ENCODE measurements at regions not wholly inside any gene's neighbourhood (a gene's known extent, or its start where the extent isn't known, plus 50 kb on each side); places are given as distances from the start of the nearest gene placed in this dataset.

- DNase-seq (ENCODE audit: insufficient read length, low spot score): no peak
- TF ChIP-seq TAF1 (IDR thresholded peaks at IDR 0.05; ENCODE audit: low read depth, low read length): no peak
- no peak for TF ChIP-seq POLR2A (IDR thresholded peaks at IDR 0.05; ENCODE audit: low read depth, low read length)
- FAIRE-seq: no peak
These were observed 144.5 kb downstream of the CCDC34 start for GRCh38 chr11:27218421-27219038.

- DNase-seq (ENCODE audit: insufficient read length, low spot score) (no peak), FAIRE-seq (no peak)
- TF ChIP-seq SPI1 (IDR thresholded peaks at IDR 0.05; ENCODE audit: low read depth, low read length) (no peak), POLR2A (IDR thresholded peaks at IDR 0.05; ENCODE audit: low read depth, low read length) (no peak), TAF1 (IDR thresholded peaks at IDR 0.05; ENCODE audit: low read depth, low read length) (no peak), POU2F2 (IDR thresholded peaks at IDR 0.05; ENCODE audit: low read depth, low read length) (no peak), POLR2AphosphoS5 (IDR thresholded peaks at IDR 0.05; ENCODE audit: low read depth, low read length) (no peak), PAX5 (IDR thresholded peaks at IDR 0.05; ENCODE audit: insufficient read depth, low read length, severe bottlenecking) (no peak)
These were observed 145.0 kb downstream of the CCDC34 start for GRCh38 chr11:27217948-27218420.

GRCh38 chr11:27217496-27217895 lies 145.5 kb downstream of the CCDC34 start:
- DNase-seq (ENCODE audit: insufficient read length, low spot score): no peak
- no peak for FAIRE-seq
- TF ChIP-seq PAX5 (IDR thresholded peaks at IDR 0.05; ENCODE audit: insufficient read depth, low read length, severe bottlenecking) (no peak), POU2F2 (IDR thresholded peaks at IDR 0.05; ENCODE audit: low read depth, low read length) (no peak), SPI1 (IDR thresholded peaks at IDR 0.05; ENCODE audit: low read depth, low read length) (no peak), TAF1 (IDR thresholded peaks at IDR 0.05; ENCODE audit: low read depth, low read length) (no peak), POLR2A (IDR thresholded peaks at IDR 0.05; ENCODE audit: low read depth, low read length) (no peak), POLR2AphosphoS5 (IDR thresholded peaks at IDR 0.05; ENCODE audit: low read depth, low read length) (no peak)

- no peak for FAIRE-seq
- DNase-seq (ENCODE audit: insufficient read length, low spot score): no peak
- TF ChIP-seq POU2F2 (IDR thresholded peaks at IDR 0.05; ENCODE audit: low read depth, low read length) (no peak), PAX5 (IDR thresholded peaks at IDR 0.05; ENCODE audit: insufficient read depth, low read length, severe bottlenecking) (no peak), TAF1 (IDR thresholded peaks at IDR 0.05; ENCODE audit: low read depth, low read length) (no peak), POLR2AphosphoS5 (IDR thresholded peaks at IDR 0.05; ENCODE audit: low read depth, low read length) (no peak), SPI1 (IDR thresholded peaks at IDR 0.05; ENCODE audit: low read depth, low read length) (no peak), POLR2A (IDR thresholded peaks at IDR 0.05; ENCODE audit: low read depth, low read length) (no peak)
These were observed 146.5 kb downstream of the CCDC34 start for GRCh38 chr11:27216270-27217149.

GRCh38 chr11:27215471-27216269 lies 147.3 kb downstream of the CCDC34 start:
- DNase-seq (ENCODE audit: insufficient read length, low spot score): no peak
- no peak for FAIRE-seq
- no peak for TF ChIP-seq PAX5 (IDR thresholded peaks at IDR 0.05; ENCODE audit: insufficient read depth, low read length, severe bottlenecking)
- no peak for TF ChIP-seq POLR2A (IDR thresholded peaks at IDR 0.05; ENCODE audit: low read depth, low read length)
- TF ChIP-seq POLR2AphosphoS5 (IDR thresholded peaks at IDR 0.05; ENCODE audit: low read depth, low read length): no peak
- no peak for TF ChIP-seq SPI1 (IDR thresholded peaks at IDR 0.05; ENCODE audit: low read depth, low read length)
- TF ChIP-seq POU2F2 (IDR thresholded peaks at IDR 0.05; ENCODE audit: low read depth, low read length): no peak
- no peak for TF ChIP-seq TAF1 (IDR thresholded peaks at IDR 0.05; ENCODE audit: low read depth, low read length)

- DNase-seq (ENCODE audit: insufficient read length, low spot score) (no peak), FAIRE-seq (no peak)
- no peak for TF ChIP-seq POLR2A (IDR thresholded peaks at IDR 0.05; ENCODE audit: low read depth, low read length)
- no peak for TF ChIP-seq TAF1 (IDR thresholded peaks at IDR 0.05; ENCODE audit: low read depth, low read length)
- no peak for TF ChIP-seq PAX5 (IDR thresholded peaks at IDR 0.05; ENCODE audit: insufficient read depth, low read length, severe bottlenecking)
These were observed 148.3 kb downstream of the CCDC34 start for GRCh38 chr11:27214713-27215112.

GRCh38 chr11:27213232-27213660 lies 149.8 kb downstream of the CCDC34 start:
- no peak for TF ChIP-seq POLR2A (IDR thresholded peaks at IDR 0.05; ENCODE audit: low read depth, low read length)
- no peak for TF ChIP-seq SPI1 (IDR thresholded peaks at IDR 0.05; ENCODE audit: low read depth, low read length)
- no peak for TF ChIP-seq POU2F2 (IDR thresholded peaks at IDR 0.05; ENCODE audit: low read depth, low read length)
- no peak for DNase-seq (ENCODE audit: insufficient read length, low spot score)
- no peak for FAIRE-seq

GRCh38 chr11:27212248-27212780 lies 150.7 kb downstream of the CCDC34 start:
- DNase-seq (ENCODE audit: insufficient read length, low spot score): no peak
- no peak for FAIRE-seq
- no peak for TF ChIP-seq POLR2AphosphoS5 (IDR thresholded peaks at IDR 0.05; ENCODE audit: low read depth, low read length)
- no peak for TF ChIP-seq TAF1 (IDR thresholded peaks at IDR 0.05; ENCODE audit: low read depth, low read length)
- no peak for TF ChIP-seq SPI1 (IDR thresholded peaks at IDR 0.05; ENCODE audit: low read depth, low read length)
- no peak for TF ChIP-seq POU2F2 (IDR thresholded peaks at IDR 0.05; ENCODE audit: low read depth, low read length)
- TF ChIP-seq PAX5 (IDR thresholded peaks at IDR 0.05; ENCODE audit: insufficient read depth, low read length, severe bottlenecking): no peak
- no peak for TF ChIP-seq POLR2A (IDR thresholded peaks at IDR 0.05; ENCODE audit: low read depth, low read length)

Data from GM12891 (cell line).